Tibial nerve (tissue), 4 donors: ENCODE measurements at regions not wholly inside any gene's neighbourhood (a gene's known extent, or its start where the extent isn't known, plus 50 kb on each side); places are given as distances from the start of the nearest gene placed in this dataset.

ENCODE experiments used
- DNase-seq, 2 donors: peaks; one replicate each; pipeline ENCODE4 v3.0.0-alpha.2; 2019; ENCODE audit warnings: low spot score in 2 of 2
- H3K27ac ChIP-seq, 4 donors: fragments of 200-600 bp; sonication (generic) in 3 of 4; one replicate each; pipeline ENCODE4 v1.5.1; 2017 to 2019; ENCODE audit warnings: mild to moderate bottlenecking in 1 of 4
- H3K27me3 ChIP-seq, 2 donors: fragments of 200-600 bp; sonication (generic) in 1 of 2; one replicate each; pipeline versions ENCODE4 v1.5.1 to v1.6.0; 2017 to 2019
- H3K36me3 ChIP-seq, 3 donors: fragments of 200-600 bp; sonication (generic); one replicate each; pipeline ENCODE4 v1.5.1; 2018 to 2019
- H3K4me1 ChIP-seq, 4 donors: fragments of 200-600 bp; sonication (generic) in 3 of 4; one replicate each; pipeline ENCODE4 v1.5.1; 2017 to 2019
- H3K4me3 ChIP-seq, 4 donors: fragments of 200-600 bp; sonication (generic) in 3 of 4; one replicate each; pipeline ENCODE4 v1.5.1; 2017 to 2019; ENCODE audit warnings: mild to moderate bottlenecking in 1 of 4, moderate library complexity in 1 of 4
- H3K9me3 ChIP-seq, 4 donors: fragments of 200-600 bp; sonication (generic) in 3 of 4; one replicate each; pipeline ENCODE4 v1.5.1; 2017 to 2019
- EP300 ChIP-seq, 2 donors: sonication (generic); formaldehyde crosslinking; IDR thresholded peaks; one replicate each; pipeline ENCODE4 v1.6.1; 2017; ENCODE audit warnings: antibody characterized with exemption in 2 of 2, mild to moderate bottlenecking in 1 of 2
- POLR2A ChIP-seq, 2 donors: fragments of 450-650 bp; IDR thresholded peaks; one replicate each; pipeline ENCODE4 v1.6.1; 2017; ENCODE audit warnings: antibody characterized with exemption in 2 of 2, mild to moderate bottlenecking in 2 of 2, moderate library complexity in 2 of 2
- WGBS, 2 donors: methylation state at CpG; one replicate each; pipeline ENCODE4 v1.1.5; 2018; 5-methylcytosine and 5-hydroxymethylcytosine counted together
- TF ChIP-seq, protein P1 (sequence below), 5 experiments: fragments of 200-600 bp in 3 of 5; fragments of 450-650 bp in 2 of 5; sonication (generic) in 3 of 5; IDR thresholded peaks; one replicate each; pipeline ENCODE4 v1.5.1; 2016 to 2019; ENCODE audit warnings: antibody characterized with exemption in 5 of 5, mild to moderate bottlenecking in 3 of 5, moderate library complexity in 2 of 5

GRCh38 chr6:140592877-140593276, 1218.4 kb upstream of the CITED2 start:
- TF ChIP-seq, protein P1, sequence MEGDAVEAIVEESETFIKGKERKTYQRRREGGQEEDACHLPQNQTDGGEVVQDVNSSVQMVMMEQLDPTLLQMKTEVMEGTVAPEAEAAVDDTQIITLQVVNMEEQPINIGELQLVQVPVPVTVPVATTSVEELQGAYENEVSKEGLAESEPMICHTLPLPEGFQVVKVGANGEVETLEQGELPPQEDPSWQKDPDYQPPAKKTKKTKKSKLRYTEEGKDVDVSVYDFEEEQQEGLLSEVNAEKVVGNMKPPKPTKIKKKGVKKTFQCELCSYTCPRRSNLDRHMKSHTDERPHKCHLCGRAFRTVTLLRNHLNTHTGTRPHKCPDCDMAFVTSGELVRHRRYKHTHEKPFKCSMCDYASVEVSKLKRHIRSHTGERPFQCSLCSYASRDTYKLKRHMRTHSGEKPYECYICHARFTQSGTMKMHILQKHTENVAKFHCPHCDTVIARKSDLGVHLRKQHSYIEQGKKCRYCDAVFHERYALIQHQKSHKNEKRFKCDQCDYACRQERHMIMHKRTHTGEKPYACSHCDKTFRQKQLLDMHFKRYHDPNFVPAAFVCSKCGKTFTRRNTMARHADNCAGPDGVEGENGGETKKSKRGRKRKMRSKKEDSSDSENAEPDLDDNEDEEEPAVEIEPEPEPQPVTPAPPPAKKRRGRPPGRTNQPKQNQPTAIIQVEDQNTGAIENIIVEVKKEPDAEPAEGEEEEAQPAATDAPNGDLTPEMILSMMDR (IDR thresholded peaks at IDR 0.05) = no peak
- TF ChIP-seq POLR2A (IDR thresholded peaks at IDR 0.05) (no peak), EP300 (IDR thresholded peaks at IDR 0.05) (no peak)
- H3K4me3 ChIP-seq = no peak overlapping the region
- H3K36me3 ChIP-seq = no peaks in the 10 kb centered on the region
- WGBS, 2 donors = 96% methylated on average over 3 of the region's 3 CpGs
- no peaks in the 10 kb centered on the region for H3K9me3 ChIP-seq
- H3K27ac ChIP-seq = no peak overlapping the region
- no peaks in the 10 kb centered on the region for H3K4me1 ChIP-seq
- DNase-seq = no peak
- H3K27me3 ChIP-seq = no peaks in the 10 kb centered on the region

GRCh38 chr6:140590641-140591040, 1216.2 kb upstream of the CITED2 start:
- H3K4me1 ChIP-seq = no peaks in the 10 kb centered on the region
- no peak overlapping the region for H3K4me3 ChIP-seq
- no peaks in the 10 kb centered on the region for H3K36me3 ChIP-seq
- H3K27ac ChIP-seq = no peak overlapping the region
- no peaks in the 10 kb centered on the region for H3K27me3 ChIP-seq
- no peak for DNase-seq
- TF ChIP-seq, protein P1 (IDR thresholded peaks at IDR 0.05) = no peak
- TF ChIP-seq POLR2A (IDR thresholded peaks at IDR 0.05) = no peak
- no peak for TF ChIP-seq EP300 (IDR thresholded peaks at IDR 0.05)
- no peaks in the 10 kb centered on the region for H3K9me3 ChIP-seq

- H3K9me3 ChIP-seq = no peaks in the 10 kb centered on the region
- no peak for DNase-seq
- TF ChIP-seq, protein P1 (IDR thresholded peaks at IDR 0.05) = no peak
- TF ChIP-seq POLR2A (IDR thresholded peaks at IDR 0.05) = no peak
- TF ChIP-seq EP300 (IDR thresholded peaks at IDR 0.05) = no peak
- WGBS, 2 donors = 86 to 88% methylated on average over 3 of the region's 3 CpGs
- H3K4me1 ChIP-seq = no peaks in the 10 kb centered on the region
- no peaks in the 10 kb centered on the region for H3K27me3 ChIP-seq
- no peak overlapping the region for H3K27ac ChIP-seq
- H3K4me3 ChIP-seq = no peak overlapping the region
- H3K36me3 ChIP-seq = no peaks in the 10 kb centered on the region
Measured at GRCh38 chr6:140586426-140587061, 1212.1 kb upstream of the CITED2 start.

DNA sequence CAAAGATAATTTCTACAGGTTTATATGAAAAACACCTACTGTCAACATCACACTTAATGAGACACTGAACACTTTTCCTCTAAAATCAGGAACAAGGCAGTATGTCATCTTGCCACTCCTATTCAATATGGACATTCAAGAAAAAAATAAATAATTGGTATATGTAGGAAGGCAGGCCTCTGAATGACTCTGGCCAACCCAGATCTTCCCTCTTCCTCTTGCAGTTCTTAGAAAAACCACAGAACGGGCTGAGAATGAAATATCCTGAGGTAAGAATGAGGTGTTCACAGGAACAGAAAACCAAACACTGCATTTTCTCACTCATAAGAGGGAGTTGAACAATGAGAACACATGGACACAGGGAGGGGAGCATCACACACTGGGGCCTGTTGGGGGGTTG, 1207.2 kb upstream of the CITED2 start:
- H3K27me3 ChIP-seq = no peaks in the 10 kb centered on the region
- TF ChIP-seq EP300 (IDR thresholded peaks at IDR 0.05) (no peak), POLR2A (IDR thresholded peaks at IDR 0.05) (no peak)
- TF ChIP-seq, protein P1 (IDR thresholded peaks at IDR 0.05) = no peak
- WGBS, 2 donors = 89 to 91% methylated on average over 1 of the region's 1 CpG

DNA sequence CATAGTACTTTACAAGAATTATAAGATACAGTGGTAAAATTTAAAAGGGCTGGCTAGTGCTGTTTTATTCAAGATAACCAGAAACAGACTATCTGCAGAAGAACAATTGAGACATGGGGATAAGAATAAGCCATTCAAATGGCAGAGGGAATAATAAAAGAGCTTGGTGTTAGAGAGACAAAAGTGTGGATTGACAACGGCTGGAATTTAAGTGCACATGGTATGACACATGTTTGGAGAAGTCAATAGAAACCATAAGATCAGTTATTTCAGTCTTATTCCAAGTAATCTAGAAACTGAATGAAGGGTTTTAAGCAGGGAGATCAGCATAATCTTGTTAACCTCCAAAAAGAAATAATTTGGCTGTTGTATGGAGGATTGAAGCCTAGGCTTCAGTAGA, 1205.5 kb upstream of the CITED2 start:
- no peak for TF ChIP-seq EP300 (IDR thresholded peaks at IDR 0.05)
- TF ChIP-seq POLR2A (IDR thresholded peaks at IDR 0.05) = no peak
- no peaks in the 10 kb centered on the region for H3K36me3 ChIP-seq
- H3K9me3 ChIP-seq = no peaks in the 10 kb centered on the region
- no peaks in the 10 kb centered on the region for H3K4me1 ChIP-seq
- 38 to 51% methylated on average over 1 of the region's 1 CpG for WGBS, 2 donors
- DNase-seq = no peak
- H3K27ac ChIP-seq = no peak overlapping the region
- no peaks in the 10 kb centered on the region for H3K27me3 ChIP-seq
- no peak overlapping the region for H3K4me3 ChIP-seq

More for the DNA sequence above, 1207.2 kb upstream of the CITED2 start:
- no peak overlapping the region for H3K4me3 ChIP-seq
- no peaks in the 10 kb centered on the region for H3K4me1 ChIP-seq
- H3K9me3 ChIP-seq = no peaks in the 10 kb centered on the region
- no peak overlapping the region for H3K27ac ChIP-seq
- H3K36me3 ChIP-seq = no peaks in the 10 kb centered on the region
- DNase-seq = no peak
